Testis (tissue), 2 donors: ENCODE measurements at regions not wholly inside any gene's neighbourhood (a gene's known extent, or its start where the extent isn't known, plus 50 kb on each side); places are given as distances from the start of the nearest gene placed in this dataset.

Experiments
- CTCF ChIP-seq, 3 experiments: fragments of 450-650 bp in 2 of 3; fragments of 200-600 bp in 1 of 3; sonication (generic) in 1 of 3; IDR thresholded peaks; one replicate each; pipeline ENCODE4 v1.5.1; 2016 to 2019; ENCODE audit warnings: antibody characterized with exemption in 3 of 3, mild to moderate bottlenecking in 2 of 3, moderate library complexity in 1 of 3
- POLR2A ChIP-seq: fragments of 450-650 bp; IDR thresholded peaks from one replicate; pipeline ENCODE4 v1.6.1; 2017; ENCODE audit warnings: antibody characterized with exemption, mild to moderate bottlenecking, moderate library complexity

- TF ChIP-seq CTCF (IDR thresholded peaks at IDR 0.05) (no peak), POLR2A (no peak)
Observed at GRCh38 chr1:112767646-112768045, 52.5 kb upstream of the PPM1J start.
